Panc1 (cell line): ENCODE measurements at regions not wholly inside any gene's neighbourhood (a gene's known extent, or its start where the extent isn't known, plus 50 kb on each side); places are given as distances from the start of the nearest gene placed in this dataset.

Experiments
- CTCF ChIP-seq: fragments of 450-650 bp; IDR thresholded peaks from 2 replicates; pipeline ENCODE4 v1.5.1; 2017; ENCODE audit warnings: mild to moderate bottlenecking
- POLR2AphosphoS5 ChIP-seq: IDR thresholded peaks from 2 replicates; pipeline ENCODE4 v1.6.1; 2012; ENCODE audit warnings: mild to moderate bottlenecking, low read depth, low read length, moderate library complexity
- SIN3A ChIP-seq: IDR thresholded peaks from 2 replicates; pipeline ENCODE4 v1.6.1; 2012; ENCODE audit warnings: low read depth, mild to moderate bottlenecking, low read length, moderate library complexity, borderline replicate concordance; ENCODE audit not compliant: insufficient read depth
- TCF7L2 ChIP-seq: IDR thresholded peaks from 2 replicates; pipeline ENCODE4 v1.6.1; 2011; ENCODE audit warnings: mild to moderate bottlenecking, low read depth, low read length, inconsistent platforms

GRCh38 chr19:31834070-31834469, 484.8 kb upstream of the TSHZ3 start:
- TF ChIP-seq TCF7L2 (no peak), CTCF (no peak), POLR2AphosphoS5 (no peak), SIN3A (no peak)
